Retina (tissue), 1 donor: ENCODE measurements at regions not wholly inside any gene's neighbourhood (a gene's known extent, or its start where the extent isn't known, plus 50 kb on each side); places are given as distances from the start of the nearest gene placed in this dataset.

ENCODE experiments used
- DNase-seq: peaks from one replicate; pipeline ENCODE4 v3.0.0-alpha.2; 2016

DNA sequence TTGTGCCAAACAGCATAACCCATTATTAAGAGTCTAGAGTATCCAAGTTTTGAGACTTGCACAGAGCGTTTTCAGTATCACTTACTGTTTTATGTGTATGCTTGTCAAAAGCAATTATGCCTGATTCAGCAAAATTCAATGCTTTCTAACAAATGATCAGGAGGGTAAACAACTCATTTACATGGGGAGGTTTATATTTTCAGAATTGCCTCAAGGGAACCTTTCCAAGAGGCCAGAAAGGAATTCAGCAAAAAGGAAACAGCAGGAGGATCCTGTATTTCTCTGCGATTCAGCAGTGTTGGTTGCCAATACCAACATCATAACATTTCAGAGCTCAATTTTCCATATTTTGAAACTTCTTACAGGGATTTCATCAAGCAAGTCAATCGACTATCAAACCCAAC lies 69.3 kb upstream of the DAB2 start:
- peak; percentile 42 for DNase-seq

- no peak for DNase-seq
These were observed 66.4 kb upstream of the DAB2 start for GRCh38 chr5:39491210-39491609.

DNA sequence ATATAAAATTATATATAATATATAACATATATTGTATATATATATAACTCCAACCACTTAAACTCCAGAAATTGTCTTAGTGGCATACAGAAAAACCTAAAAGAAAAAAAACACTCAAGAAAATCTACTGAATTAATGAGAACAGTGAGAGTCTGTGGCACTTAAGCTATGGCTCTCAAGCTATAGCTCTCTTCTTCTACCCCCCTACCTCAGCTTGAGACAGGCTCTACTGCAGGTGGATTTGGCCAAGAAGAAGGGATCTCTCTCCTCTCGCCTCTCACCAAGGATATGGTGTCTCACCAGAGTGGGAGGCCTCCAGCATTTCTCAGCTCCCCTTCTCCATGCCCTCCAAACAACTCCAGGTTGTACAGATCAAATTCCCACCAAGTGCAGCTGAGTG lies 64.5 kb upstream of the DAB2 start:
- DNase-seq = no peak

GRCh38 chr5:39486790-39487189 lies 62.0 kb upstream of the DAB2 start:
- no peak for DNase-seq

GRCh38 chr5:39486361-39486760 lies 61.6 kb upstream of the DAB2 start:
- no peak for DNase-seq

GRCh38 chr5:39485079-39485478 lies 60.3 kb upstream of the DAB2 start:
- no peak for DNase-seq

GRCh38 chr5:39484673-39485072 lies 59.9 kb upstream of the DAB2 start:
- no peak for DNase-seq

DNA sequence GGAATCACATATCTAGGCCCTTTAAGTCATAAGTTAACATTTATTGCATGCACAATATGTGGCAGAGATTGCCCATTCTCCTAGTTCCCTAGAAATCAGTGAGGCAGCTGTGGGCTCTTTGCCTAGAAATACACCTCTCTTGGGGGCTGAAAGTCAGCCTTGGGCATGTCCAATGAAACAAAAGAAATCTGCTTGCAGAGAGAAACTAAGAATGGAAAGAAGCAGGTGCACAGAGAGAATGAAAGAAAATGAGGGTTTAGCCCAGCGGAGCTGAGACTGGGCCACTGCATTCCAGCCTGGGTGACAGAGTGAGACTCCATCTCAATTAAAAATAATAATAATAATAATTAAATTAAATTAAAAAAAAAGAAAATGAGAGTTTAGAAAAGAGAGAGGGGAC lies 57.3 kb upstream of the DAB2 start:
- no peak for DNase-seq

DNA sequence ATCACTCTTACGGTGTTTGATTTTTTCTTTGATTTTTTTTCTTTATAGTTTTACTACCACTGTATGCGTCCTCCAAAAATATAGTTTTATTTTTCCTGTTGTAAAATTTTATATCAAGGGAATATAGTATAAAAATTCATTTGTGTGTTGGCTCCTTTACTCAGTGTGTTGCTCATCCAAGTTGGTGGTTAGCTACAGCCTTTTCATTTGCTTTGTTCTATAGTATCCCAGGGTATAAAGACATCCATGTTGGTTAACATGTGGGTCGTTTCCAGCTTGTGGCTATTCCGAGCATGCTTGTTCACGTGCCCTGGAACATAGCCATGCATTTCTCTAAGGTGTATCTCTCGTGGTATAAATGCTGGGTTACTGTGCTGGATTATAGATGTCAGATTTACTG lies 54.8 kb upstream of the DAB2 start:
- DNase-seq = no peak

DNA sequence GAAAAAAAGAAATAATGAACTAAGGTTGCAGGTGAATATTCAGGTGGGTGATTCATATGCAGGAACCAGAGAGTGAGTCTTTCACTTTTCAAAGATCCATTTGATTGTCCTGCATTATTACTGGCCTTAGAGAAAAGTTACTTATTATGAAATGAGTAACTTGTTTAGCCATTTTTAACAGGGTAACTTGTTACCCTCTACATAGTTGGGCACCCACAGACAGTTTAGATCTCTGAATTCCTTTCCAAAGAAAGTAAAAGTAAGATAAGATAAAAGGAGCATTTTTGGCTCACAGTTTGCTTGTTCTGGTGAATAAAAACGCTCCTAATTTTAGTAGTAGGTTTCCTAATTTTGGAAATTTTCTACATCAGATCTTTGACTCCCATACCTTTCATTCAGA lies 54.1 kb upstream of the DAB2 start:
- DNase-seq = no peak

- DNase-seq = no peak
These were observed 52.1 kb upstream of the DAB2 start for GRCh38 chr5:39476843-39477220.

DNA sequence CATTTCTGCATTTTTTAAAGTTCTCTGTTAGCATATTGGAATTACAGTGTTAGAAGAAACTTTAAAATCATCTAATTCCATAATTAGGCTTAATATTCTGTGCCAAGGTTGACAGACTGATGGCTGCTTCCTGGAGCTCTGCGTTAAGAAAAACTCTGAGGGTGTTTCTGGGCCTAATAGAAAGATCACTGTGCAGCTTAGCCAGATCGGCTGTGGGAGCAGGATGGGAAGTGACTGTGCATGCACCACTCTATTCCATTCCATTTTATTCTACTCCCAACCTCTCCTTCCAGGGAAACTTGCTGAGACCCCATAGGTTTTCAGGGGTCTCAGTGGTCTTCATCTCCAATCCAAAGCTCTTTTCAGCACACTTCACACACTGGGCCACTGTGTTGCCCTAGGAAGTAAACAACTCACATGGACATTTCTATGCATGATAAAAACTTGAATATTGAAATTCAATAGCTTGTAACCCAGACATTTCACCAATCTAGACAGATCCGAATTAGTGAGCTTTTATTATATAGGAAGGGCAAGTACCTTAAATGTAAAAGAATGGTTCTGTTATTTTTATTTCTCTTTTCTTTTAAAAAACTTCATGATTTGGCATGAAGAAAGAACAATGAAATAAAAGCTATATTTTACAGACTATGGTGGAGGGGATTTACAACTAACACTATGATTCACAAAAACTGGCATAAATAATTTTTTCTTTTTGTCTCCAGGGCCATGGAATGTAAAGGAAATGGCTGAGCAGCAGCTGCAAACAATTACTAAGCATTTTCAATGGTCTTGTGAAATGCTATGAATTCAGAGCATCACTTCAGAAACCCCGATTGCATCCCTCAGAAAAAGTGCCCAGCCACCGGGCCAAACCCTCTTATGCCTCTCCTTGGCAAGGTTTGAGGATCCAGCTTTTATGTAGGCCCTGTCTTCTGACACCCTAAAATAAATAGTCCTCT lies 51.4 kb upstream of the DAB2 start:
- no peak for DNase-seq

GRCh38 chr5:39475159-39475571 lies 50.4 kb upstream of the DAB2 start:
- no peak for DNase-seq
